ENCODE measurements at regions not wholly inside any gene's neighbourhood (a gene's known extent, or its start where the extent isn't known, plus 50 kb on each side); places are given as distances from the start of the nearest gene placed in this dataset.
"Not testable (repeated sequence)": the region's sequence is repeated elsewhere in the genome, so short reads cannot be mapped to it uniquely, and the experiment has no call there.

DNA sequence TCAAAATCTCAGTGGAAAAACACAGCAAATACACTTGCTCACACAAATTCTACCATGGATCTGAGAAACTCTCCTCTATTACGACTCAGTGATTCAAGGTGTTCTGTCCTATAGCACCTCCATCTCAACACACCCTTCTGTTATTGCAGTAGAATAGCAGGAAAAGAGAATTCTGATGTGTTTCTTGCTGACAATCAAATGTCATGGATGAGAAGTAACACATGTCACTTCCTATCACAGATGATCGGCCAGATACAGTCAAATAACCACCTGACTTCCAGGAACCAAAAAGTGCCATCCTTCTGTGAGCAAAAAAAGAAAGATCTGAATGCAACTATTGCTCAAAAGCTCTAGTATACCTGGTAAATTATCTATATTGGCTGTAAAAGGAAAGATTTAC is 734.2 kb upstream of the GBE1 start:
- DNase-seq = no peak

DNA sequence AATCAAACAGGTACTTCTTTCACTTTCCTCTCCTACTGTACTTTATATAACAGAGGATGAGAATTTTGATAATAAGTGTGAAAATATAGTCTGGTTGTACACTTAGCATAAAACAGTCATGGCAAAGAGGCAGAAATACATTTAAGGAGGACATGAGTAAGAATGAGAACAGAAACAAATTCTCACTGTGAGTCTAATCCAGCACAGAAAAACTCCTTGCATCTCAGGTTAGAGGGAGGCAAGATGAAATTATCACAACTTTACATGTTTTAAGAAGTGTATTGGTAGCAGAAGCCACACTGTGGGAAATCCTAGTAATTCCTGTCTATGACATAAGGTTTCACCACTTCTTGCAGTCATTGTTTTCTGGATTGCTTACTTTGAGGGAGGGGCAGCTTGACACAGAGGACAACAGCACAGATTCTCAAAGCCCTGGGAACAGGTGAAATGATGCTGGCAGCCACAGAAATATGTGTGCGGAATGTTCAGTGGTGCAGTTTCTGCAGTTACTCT is 733.6 kb upstream of the GBE1 start:
- DNase-seq = peak; percentile 0

DNA sequence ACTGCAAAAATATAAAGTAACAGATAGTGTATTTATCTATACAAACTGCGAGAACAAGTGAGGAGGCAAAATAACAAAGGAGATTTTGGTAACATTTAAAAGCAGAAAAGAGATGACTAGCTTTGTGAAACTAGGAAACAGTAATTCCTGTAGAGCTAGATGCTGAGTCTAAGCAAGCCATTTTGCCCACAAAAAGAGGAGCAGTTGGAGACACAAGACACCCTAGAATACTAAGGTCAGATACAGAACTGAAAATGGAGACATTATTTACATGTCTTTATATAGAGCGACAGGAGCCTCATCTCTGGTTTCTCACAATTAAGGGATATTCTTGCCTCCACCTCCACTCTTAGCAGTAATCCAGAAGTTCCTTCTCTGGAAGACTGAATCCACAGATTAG is 732.4 kb upstream of the GBE1 start:
- no peak for DNase-seq

DNA sequence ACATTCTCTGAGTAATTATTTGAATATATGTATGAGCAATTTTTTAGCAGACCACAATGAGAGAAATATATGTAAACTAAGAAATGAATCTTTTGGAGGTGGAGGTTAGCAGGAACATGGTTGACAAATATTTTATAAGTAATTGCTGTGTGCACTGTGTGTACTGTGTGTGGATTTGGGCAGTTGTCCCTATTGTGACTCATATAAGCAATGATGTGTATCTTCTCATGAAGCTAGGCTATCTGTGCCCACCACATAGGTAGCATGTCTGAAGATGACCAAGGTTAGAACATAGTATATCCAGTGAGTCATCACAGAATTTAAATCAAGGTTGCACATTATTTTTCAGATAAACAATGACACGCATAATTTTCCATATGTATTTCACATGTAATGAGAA is 713.9 kb upstream of the GBE1 start:
- no peak for DNase-seq

DNA sequence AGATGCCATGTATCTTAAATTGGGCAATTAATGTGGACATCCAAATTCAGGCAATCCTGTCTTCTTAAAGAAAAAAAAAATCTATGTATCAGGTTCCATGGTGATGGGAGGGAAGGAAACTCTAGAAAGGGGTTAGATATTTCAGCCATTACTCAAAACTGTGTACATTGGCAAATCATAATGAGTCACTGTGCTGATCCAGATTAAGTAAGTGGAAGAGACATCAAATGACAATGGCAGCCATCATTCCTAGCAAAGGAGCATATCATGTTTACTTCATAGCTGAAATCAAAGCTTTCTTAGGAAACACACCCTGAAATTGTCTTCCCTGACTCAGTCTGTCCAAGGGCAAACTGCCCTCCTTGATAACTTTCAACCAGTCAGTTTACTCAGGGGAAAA is 713.3 kb upstream of the GBE1 start:
- no peak for DNase-seq

GRCh38 chr3:82473864-82474541 is 712.6 kb upstream of the GBE1 start:
- no peak for DNase-seq

GRCh38 chr3:82467051-82467450 is 705.6 kb upstream of the GBE1 start:
- no peak for DNase-seq

GRCh38 chr3:82462977-82463376 is 701.5 kb upstream of the GBE1 start:
- DNase-seq = no peak

GRCh38 chr3:82461049-82461889 is 699.8 kb upstream of the GBE1 start:
- no peak for DNase-seq

GRCh38 chr3:82448320-82448719 is 686.9 kb upstream of the GBE1 start:
- no peak for DNase-seq

DNA sequence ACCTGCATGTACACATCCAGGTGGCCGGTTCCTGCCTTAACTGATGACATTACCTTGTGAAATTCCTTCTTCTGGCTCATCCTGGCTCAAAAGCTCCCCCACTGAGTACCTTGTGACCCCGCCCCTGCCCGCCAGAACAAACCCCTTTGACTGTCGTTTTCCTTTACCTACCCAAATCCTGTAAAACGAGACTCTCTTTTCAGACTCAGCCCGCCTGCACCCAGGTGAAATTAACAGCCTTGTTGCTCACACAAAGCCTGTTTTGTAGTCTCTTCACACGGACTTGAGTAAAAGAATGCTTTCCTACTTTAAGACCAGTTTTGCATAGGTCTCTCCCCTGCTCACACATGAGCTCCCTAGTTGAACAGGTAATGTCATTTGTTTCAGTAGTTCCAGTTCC is 667.4 kb upstream of the GBE1 start:
- not testable (repeated sequence) for DNase-seq

DNA sequence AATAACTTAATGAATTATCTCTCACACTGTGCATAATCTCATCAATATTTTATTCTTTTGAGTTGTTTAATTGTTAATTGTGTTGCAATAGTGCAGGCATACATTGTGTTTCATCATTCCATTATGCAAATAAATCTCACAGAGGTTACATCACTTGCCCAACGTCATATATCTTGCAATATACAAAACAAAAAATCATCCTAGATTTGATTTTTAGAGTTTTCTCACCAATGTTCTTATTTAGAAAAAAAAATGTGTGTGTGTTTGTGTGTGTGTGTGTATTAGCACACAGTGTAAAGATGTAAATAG is 662.5 kb upstream of the GBE1 start:
- DNase-seq = no peak

DNA sequence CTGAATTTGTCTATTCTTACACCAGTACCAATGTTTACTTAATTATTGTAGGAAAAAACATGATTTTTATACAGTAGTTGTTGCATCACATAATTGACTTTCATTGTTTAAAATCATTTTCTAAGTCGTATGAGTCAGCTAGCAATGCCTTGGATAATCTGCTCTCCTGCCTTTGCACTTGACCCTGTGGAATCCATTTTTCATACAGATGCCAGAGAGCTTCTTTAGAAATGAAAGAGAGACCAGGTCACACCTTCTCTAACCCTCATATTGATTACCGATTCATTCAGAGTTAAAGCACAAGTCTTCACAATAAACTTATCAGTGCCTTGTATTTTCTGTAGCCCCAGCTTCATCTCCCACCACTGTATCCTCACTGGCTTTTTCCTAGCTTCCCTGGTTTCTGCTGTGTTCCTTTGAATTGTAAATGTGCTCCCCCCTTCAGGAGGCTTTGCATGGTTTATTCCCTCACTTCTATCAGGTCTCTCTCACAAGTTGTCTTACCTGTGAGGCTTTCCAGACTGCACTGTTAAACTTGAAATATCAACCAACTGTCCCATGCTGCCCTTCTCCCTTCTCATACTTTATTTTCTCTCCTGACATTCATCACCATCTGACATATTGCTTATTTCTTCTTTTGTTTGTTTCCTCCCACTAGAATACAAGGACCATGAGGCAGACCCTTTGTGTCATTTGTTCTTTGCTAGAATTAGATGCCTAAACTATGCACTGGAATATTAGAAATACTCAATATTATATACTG is 662.0 kb upstream of the GBE1 start:
- DNase-seq = no peak

GRCh38 chr3:82416830-82417229 is 655.4 kb upstream of the GBE1 start:
- DNase-seq = no peak

- DNase-seq = no peak
Observed at GRCh38 chr3:82416349-82416748, 654.9 kb upstream of the GBE1 start.

- no peak for DNase-seq
Observed at GRCh38 chr3:82413171-82413570, 651.7 kb upstream of the GBE1 start.

GRCh38 chr3:82410366-82410765 is 648.9 kb upstream of the GBE1 start:
- no peak for DNase-seq

DNA sequence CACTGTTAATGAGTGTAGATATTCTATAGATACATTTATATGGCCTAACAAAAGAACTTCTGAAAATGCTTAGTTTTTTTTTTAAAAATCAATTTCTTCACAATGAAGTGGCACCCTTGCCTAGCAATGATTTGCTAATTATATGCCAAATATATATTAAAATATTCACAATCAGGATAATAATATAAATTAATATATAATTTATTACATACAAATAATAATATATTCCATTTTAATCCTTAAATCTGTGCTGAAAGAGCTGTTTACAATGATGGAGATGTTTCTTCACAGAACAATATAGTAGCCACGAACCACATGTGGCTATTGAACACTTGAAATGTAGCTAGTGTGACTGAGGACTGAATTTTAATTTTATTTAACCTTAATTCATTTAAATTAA is 648.4 kb upstream of the GBE1 start:
- no peak for DNase-seq

DNA sequence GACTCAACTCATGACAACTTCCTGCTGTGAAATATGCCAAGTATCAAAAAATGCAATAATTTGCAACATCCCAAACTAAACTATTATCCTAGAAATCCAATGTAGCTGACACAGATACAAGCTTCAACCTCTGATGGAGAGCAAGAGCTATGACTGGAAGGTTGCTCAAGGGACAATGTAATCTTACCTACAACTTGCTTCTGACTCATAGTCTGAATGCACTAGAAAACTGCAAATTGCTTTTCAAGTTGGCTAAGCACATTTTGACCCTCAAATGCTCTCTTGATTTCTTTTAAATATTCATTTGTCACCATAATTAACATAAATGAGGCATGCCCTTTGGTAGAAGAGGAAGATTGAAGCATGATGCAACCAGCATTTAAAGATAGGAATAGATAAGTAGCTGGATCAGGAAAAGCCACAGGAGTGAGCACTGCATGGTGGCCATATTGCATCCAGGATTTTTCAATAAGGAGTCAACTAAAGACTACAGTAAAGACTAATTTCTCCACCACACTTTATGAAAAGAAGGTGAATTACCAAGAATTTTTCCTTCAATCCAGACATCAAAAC is 630.8 kb upstream of the GBE1 start:
- no peak for DNase-seq

GRCh38 chr3:82390868-82391267 is 629.4 kb upstream of the GBE1 start:
- DNase-seq = no peak

GRCh38 chr3:82386647-82387046 is 625.2 kb upstream of the GBE1 start:
- no peak for DNase-seq

DNA sequence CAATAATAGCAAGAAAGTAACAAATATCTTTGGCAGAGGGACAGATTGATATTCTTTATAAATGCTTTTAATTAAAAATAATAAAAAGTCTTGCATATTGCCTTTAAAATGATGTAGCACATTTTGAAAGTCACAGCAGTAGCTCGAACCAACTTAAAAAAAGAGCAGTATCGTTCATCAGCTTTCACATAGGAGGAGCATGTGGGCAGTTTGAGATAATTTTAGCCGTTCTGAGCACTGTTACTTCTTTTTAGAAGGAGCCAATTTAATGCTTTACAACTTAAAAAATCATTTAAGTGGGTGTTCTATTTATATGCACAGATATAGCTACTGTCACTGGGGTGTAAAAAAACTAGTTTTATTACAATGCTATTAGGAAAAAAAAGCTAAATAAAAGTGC is 622.7 kb upstream of the GBE1 start:
- DNase-seq = no peak

GRCh38 chr3:82382831-82383230 is 621.4 kb upstream of the GBE1 start:
- no peak for DNase-seq

DNA sequence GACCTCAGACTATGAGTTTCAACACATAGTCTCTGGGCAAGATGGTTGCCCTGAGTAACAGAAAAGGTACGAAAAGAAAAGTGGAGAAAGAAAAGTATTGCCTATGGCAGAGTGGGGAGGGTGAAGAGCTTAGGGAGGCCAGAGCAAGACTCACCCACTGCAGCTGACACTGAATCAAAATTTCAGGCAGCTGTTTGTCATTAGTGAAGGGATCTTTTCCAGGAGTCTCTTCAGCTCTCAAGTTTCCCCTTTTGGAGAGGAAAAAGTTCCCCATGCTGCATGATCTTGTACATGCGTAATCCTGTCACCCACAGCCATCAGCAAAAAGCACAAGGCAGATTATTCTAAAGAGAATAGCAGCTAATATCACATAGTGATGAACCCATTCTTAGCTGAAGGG is 616.9 kb upstream of the GBE1 start:
- DNase-seq = no peak
